Dendritic cell treated with granulocyte-macrophage colony-stimulating factor and Interleukin-4, amounts not matched to agents 40 ng/mL and 50 ng/mL, for 4 days (primary cell): ENCODE measurements at regions not wholly inside any gene's neighbourhood (a gene's known extent, or its start where the extent isn't known, plus 50 kb on each side); places are given as distances from the start of the nearest gene placed in this dataset.

ENCODE experiments used
- H3K27ac Mint-ChIP-seq: one replicate; pipeline ENCODE4 v1.8.0; 2022; ENCODE audit warnings: mild to moderate bottlenecking, mixed read lengths
- H3K27me3 Mint-ChIP-seq: one replicate; pipeline ENCODE4 v1.8.0; 2022; ENCODE audit warnings: mild to moderate bottlenecking, mixed read lengths
- H3K36me3 Mint-ChIP-seq: one replicate; pipeline ENCODE4 v1.8.0; 2022; ENCODE audit warnings: low read depth, mixed read lengths
- H3K4me1 Mint-ChIP-seq: one replicate; pipeline ENCODE4 v1.8.0; 2022; ENCODE audit warnings: low read depth, mixed read lengths
- H3K4me3 Mint-ChIP-seq: one replicate; pipeline ENCODE4 v1.8.0; 2022; ENCODE audit warnings: mild to moderate bottlenecking, moderate library complexity, mixed read lengths
- H3K9me3 Mint-ChIP-seq: one replicate; pipeline ENCODE4 v1.8.0; 2022; ENCODE audit warnings: mixed read lengths
- intact Hi-C: fragments of 100-400 bp; cut with micrococcal nuclease; formaldehyde crosslinking; loops from one replicate; pipeline ENCODE4 v1.15.0; 2022

GRCh38 chr7:153454306-153454705 is 597.9 kb upstream of the DPP6 start:
- peaks cover 53% of the 10 kb centered on the region for H3K9me3 Mint-ChIP-seq
- H3K27ac Mint-ChIP-seq: no peak overlapping the region
- no peaks in the 10 kb centered on the region for H3K36me3 Mint-ChIP-seq
- H3K4me3 Mint-ChIP-seq: no peak overlapping the region
- intact Hi-C loops: no loop called here
- H3K27me3 Mint-ChIP-seq: no peaks in the 10 kb centered on the region
- H3K4me1 Mint-ChIP-seq: no peaks in the 10 kb centered on the region

- Mint-ChIP-seq H3K9me3 (peaks cover 61% of the 10 kb centered on the region), H3K27me3 (no peaks in the 10 kb centered on the region), H3K27ac (no peak overlapping the region), H3K4me1 (no peaks in the 10 kb centered on the region), H3K4me3 (no peak overlapping the region), H3K36me3 (no peaks in the 10 kb centered on the region)
- intact Hi-C loops: no loop called here
Measured at GRCh38 chr7:153457746-153458145, 594.5 kb upstream of the DPP6 start.

GRCh38 chr7:153470004-153470671 is 582.1 kb upstream of the DPP6 start:
- no peaks in the 10 kb centered on the region for H3K27me3 Mint-ChIP-seq
- intact Hi-C loops: no loop called here
- no peak overlapping the region for H3K4me3 Mint-ChIP-seq
- no peak overlapping the region for H3K27ac Mint-ChIP-seq
- H3K9me3 Mint-ChIP-seq: peaks cover 65% of the 10 kb centered on the region
- no peaks in the 10 kb centered on the region for H3K4me1 Mint-ChIP-seq
- no peaks in the 10 kb centered on the region for H3K36me3 Mint-ChIP-seq

GRCh38 chr7:153472516-153472915 is 579.7 kb upstream of the DPP6 start:
- Mint-ChIP-seq H3K4me3 (no peak overlapping the region), H3K27ac (no peak overlapping the region), H3K27me3 (no peaks in the 10 kb centered on the region), H3K4me1 (no peaks in the 10 kb centered on the region), H3K9me3 (peaks cover 53% of the 10 kb centered on the region), H3K36me3 (no peaks in the 10 kb centered on the region)
- intact Hi-C loops: no loop called here

- Mint-ChIP-seq H3K27me3 (no peaks in the 10 kb centered on the region), H3K4me1 (no peaks in the 10 kb centered on the region), H3K9me3 (peaks cover 53% of the 10 kb centered on the region), H3K27ac (no peak overlapping the region), H3K4me3 (no peak overlapping the region), H3K36me3 (no peaks in the 10 kb centered on the region)
- intact Hi-C loops: no loop called here
Measured at GRCh38 chr7:153473185-153473584, 579.0 kb upstream of the DPP6 start.

GRCh38 chr7:153475239-153475638 is 577.0 kb upstream of the DPP6 start:
- H3K4me3 Mint-ChIP-seq: no peak overlapping the region
- no peaks in the 10 kb centered on the region for H3K27me3 Mint-ChIP-seq
- peaks cover 64% of the 10 kb centered on the region for H3K9me3 Mint-ChIP-seq
- no peaks in the 10 kb centered on the region for H3K36me3 Mint-ChIP-seq
- intact Hi-C loops: no loop called here
- H3K4me1 Mint-ChIP-seq: no peaks in the 10 kb centered on the region
- no peak overlapping the region for H3K27ac Mint-ChIP-seq

GRCh38 chr7:153476166-153476565 is 576.0 kb upstream of the DPP6 start:
- no peak overlapping the region for H3K27ac Mint-ChIP-seq
- no peaks in the 10 kb centered on the region for H3K4me1 Mint-ChIP-seq
- no peak overlapping the region for H3K4me3 Mint-ChIP-seq
- H3K36me3 Mint-ChIP-seq: no peaks in the 10 kb centered on the region
- intact Hi-C loops: no loop called here
- no peaks in the 10 kb centered on the region for H3K27me3 Mint-ChIP-seq
- peaks cover 63% of the 10 kb centered on the region for H3K9me3 Mint-ChIP-seq

GRCh38 chr7:153496257-153496656 is 555.9 kb upstream of the DPP6 start:
- Mint-ChIP-seq H3K36me3 (no peaks in the 10 kb centered on the region), H3K27ac (no peak overlapping the region), H3K4me3 (no peak overlapping the region), H3K27me3 (no peaks in the 10 kb centered on the region), H3K9me3 (peaks cover 57% of the 10 kb centered on the region), H3K4me1 (no peaks in the 10 kb centered on the region)
- intact Hi-C loops: no loop called here

GRCh38 chr7:153503093-153503492 is 549.1 kb upstream of the DPP6 start:
- H3K27me3 Mint-ChIP-seq: no peaks in the 10 kb centered on the region
- no peaks in the 10 kb centered on the region for H3K4me1 Mint-ChIP-seq
- intact Hi-C loops: no loop called here
- H3K36me3 Mint-ChIP-seq: no peaks in the 10 kb centered on the region
- no peak overlapping the region for H3K4me3 Mint-ChIP-seq
- peaks cover 52% of the 10 kb centered on the region for H3K9me3 Mint-ChIP-seq
- no peak overlapping the region for H3K27ac Mint-ChIP-seq

- Mint-ChIP-seq H3K9me3 (peaks cover 55% of the 10 kb centered on the region), H3K27me3 (no peaks in the 10 kb centered on the region), H3K4me1 (no peaks in the 10 kb centered on the region), H3K27ac (no peak overlapping the region), H3K36me3 (no peaks in the 10 kb centered on the region), H3K4me3 (no peak overlapping the region)
- intact Hi-C loops: no loop called here
Measured at GRCh38 chr7:153504288-153505075, 547.7 kb upstream of the DPP6 start.

GRCh38 chr7:153507885-153508284 is 544.3 kb upstream of the DPP6 start:
- H3K9me3 Mint-ChIP-seq: peaks cover 46% of the 10 kb centered on the region

GRCh38 chr7:153509768-153510167 is 542.4 kb upstream of the DPP6 start:
- H3K4me3 Mint-ChIP-seq: no peak overlapping the region
- H3K36me3 Mint-ChIP-seq: no peaks in the 10 kb centered on the region
- peaks cover 48% of the 10 kb centered on the region for H3K9me3 Mint-ChIP-seq
- intact Hi-C loops: no loop called here
- H3K27me3 Mint-ChIP-seq: no peaks in the 10 kb centered on the region
- H3K4me1 Mint-ChIP-seq: no peaks in the 10 kb centered on the region
- H3K27ac Mint-ChIP-seq: no peak overlapping the region

More at GRCh38 chr7:153507885-153508284, 544.3 kb upstream of the DPP6 start:
- Mint-ChIP-seq H3K36me3 (no peaks in the 10 kb centered on the region), H3K27me3 (no peaks in the 10 kb centered on the region), H3K4me3 (no peak overlapping the region), H3K27ac (no peak overlapping the region), H3K4me1 (no peaks in the 10 kb centered on the region)
- intact Hi-C loops: no loop called here

GRCh38 chr7:153510674-153511073 is 541.5 kb upstream of the DPP6 start:
- H3K36me3 Mint-ChIP-seq: no peaks in the 10 kb centered on the region
- H3K27ac Mint-ChIP-seq: no peak overlapping the region
- H3K27me3 Mint-ChIP-seq: no peaks in the 10 kb centered on the region
- intact Hi-C loops: no loop called here
- H3K4me1 Mint-ChIP-seq: no peaks in the 10 kb centered on the region
- peaks cover 44% of the 10 kb centered on the region for H3K9me3 Mint-ChIP-seq
- H3K4me3 Mint-ChIP-seq: no peak overlapping the region

GRCh38 chr7:153514032-153514431 is 538.2 kb upstream of the DPP6 start:
- no peak overlapping the region for H3K4me3 Mint-ChIP-seq
- H3K4me1 Mint-ChIP-seq: no peaks in the 10 kb centered on the region
- no peaks in the 10 kb centered on the region for H3K36me3 Mint-ChIP-seq
- peaks cover 44% of the 10 kb centered on the region for H3K9me3 Mint-ChIP-seq
- H3K27me3 Mint-ChIP-seq: no peaks in the 10 kb centered on the region
- H3K27ac Mint-ChIP-seq: no peak overlapping the region
- intact Hi-C loops: no loop called here
